ENCODE measurements at regions not wholly inside any gene's neighbourhood (a gene's known extent, or its start where the extent isn't known, plus 50 kb on each side); places are given as distances from the start of the nearest gene placed in this dataset.

DNA sequence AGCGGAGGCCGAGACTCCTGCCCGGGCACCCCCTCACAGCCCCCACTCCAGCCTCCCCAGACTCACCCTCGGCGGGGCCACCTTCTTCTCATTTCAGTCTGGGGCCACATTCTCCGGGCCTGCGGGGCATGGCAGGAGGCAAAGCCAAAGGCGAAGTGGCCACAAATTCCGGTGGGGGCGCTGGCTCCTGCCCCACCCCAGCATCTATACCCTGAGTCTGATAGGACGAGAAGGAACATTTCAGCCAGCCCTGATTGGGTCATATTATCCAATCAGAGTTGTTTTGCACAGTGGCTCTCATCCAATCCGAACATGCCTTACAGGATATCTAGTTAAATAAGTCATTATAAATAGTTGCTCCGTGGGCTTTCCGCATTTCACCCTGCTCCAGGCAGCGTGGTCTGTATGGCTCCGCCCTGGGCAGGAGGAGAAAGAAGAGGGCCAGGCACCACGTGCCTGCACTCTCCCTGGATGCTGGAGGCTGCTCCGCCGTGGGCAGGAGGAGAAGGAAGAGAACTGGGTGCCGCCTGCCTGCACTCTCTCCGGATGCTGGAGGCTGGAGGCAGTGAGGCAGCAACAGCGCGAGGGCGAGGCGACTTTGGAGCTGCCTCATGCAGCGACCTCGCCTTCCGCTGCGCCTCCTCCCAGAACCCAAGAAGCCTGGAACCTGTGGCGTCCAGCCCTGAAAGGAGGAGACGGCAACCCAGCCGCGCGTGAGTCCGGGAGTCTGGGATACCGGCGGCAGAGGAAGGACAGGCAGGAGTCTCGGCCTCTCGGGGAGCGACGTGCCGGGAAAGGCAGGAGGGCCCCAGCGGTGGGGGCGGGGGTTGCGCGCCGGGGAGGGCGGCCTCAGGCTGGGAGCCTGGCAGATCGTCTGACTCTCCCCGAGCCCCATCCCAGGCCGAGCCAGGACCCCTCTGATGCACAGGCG lies 162.9 kb downstream of the ZNF33B start:
- no peak for TF ChIP-seq BHLHE40 (IDR thresholded peaks at IDR 0.05; ENCODE audit: borderline replicate concordance)
- no peak for TF ChIP-seq ELF4 (IDR thresholded peaks at IDR 0.05)
- TF ChIP-seq ARNT (IDR thresholded peaks at IDR 0.05), result no peak
- TF ChIP-seq CTBP1 (IDR thresholded peaks at IDR 0.05; ENCODE audit: borderline replicate concordance), result no peak
- TF ChIP-seq HDGF (IDR thresholded peaks at IDR 0.05; ENCODE audit: borderline replicate concordance), result no peak
